ENCODE measurements at regions not wholly inside any gene's neighbourhood (a gene's known extent, or its start where the extent isn't known, plus 50 kb on each side); places are given as distances from the start of the nearest gene placed in this dataset.

DNA sequence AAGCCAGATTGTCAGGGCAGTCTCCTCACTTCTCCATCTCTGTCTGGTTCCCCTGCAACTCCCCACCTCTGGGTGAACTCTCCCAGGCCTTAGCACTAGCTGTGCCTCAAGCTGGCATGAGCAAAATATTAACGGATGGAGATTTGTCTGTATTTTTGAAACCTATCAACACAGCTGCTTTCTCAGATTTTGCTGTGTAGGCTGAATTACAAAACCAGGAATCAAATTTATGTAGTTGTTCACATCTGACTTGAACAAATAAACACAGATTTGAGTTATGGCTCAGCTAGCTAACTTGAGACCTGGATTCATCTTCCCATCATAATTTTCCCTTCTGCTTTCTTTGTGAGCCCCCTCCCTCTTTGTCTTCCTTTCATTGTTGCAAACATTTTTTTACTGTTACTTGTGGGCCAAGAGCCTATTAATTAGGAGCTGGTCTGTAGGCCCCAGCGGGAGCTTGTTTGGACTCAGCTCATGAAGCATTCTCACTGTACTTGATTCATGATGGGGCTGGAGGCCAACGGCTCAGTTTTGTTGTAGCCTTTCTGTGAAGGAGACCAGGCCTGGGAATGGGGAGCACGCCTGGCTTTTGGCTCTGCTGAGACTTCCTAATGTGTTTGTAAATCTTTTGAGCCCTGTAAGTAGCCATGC lies 164.1 kb upstream of the GATA6 start:
- no peak for TF ChIP-seq JUND (IDR thresholded peaks at IDR 0.05; ENCODE audit: low read depth)
- in situ Hi-C loops (cut with HindIII; ENCODE audit: low pct_unique_long_range_greater_than_20kb, low sequenced_read_pairs), result no loop called here
- no peak for DNase-seq (ENCODE audit: low read depth in 1 of 2, low spot score in 1 of 2)

DNA sequence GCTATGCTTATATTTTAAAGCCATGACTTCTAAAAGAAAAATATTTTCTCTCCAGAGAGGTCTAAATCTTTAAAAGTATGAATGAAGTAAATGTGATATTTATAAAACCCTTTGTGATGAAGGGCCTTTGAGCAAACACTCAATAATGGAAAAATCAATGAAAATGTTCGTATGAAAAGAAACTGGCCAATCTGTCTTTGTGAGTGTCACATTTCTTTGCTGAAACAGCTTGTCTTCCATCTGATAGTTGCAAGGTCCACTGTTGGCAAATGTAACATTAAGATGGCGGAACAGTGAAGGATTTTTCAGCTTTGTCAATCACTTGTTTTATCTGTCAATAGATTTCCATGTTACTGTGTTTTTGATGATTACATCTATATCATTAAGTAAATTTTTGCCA lies 162.9 kb upstream of the GATA6 start:
- no peak for DNase-seq (ENCODE audit: low read depth in 1 of 2, low spot score in 1 of 2)
- no peak for TF ChIP-seq JUND (IDR thresholded peaks at IDR 0.05; ENCODE audit: low read depth)
- in situ Hi-C loops (cut with HindIII; ENCODE audit: low pct_unique_long_range_greater_than_20kb, low sequenced_read_pairs), result no loop called here

DNA sequence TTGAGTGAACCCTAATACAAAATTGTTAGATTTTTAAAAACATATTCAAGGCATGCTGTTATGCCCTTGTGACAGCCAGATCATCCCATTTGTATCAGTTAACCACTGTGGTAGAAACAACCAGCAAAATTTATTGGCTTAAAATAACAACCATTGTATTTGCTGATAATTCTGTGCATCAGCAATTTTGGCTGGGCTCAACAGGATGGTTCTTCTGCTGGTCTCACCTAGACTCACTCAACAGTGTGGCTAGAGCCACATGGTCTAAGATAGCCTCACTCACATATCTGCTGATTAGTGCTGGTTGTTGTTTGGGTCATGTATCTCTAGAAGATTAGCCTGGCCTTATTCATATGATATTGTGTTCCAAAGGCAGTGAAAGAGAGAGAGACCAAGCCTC lies 160.1 kb upstream of the GATA6 start:
- DNase-seq (ENCODE audit: low read depth in 1 of 2, low spot score in 1 of 2), result no peak
- in situ Hi-C loops (cut with HindIII; ENCODE audit: low pct_unique_long_range_greater_than_20kb, low sequenced_read_pairs), result no loop called here
- TF ChIP-seq JUND (IDR thresholded peaks at IDR 0.05; ENCODE audit: low read depth), result no peak

DNA sequence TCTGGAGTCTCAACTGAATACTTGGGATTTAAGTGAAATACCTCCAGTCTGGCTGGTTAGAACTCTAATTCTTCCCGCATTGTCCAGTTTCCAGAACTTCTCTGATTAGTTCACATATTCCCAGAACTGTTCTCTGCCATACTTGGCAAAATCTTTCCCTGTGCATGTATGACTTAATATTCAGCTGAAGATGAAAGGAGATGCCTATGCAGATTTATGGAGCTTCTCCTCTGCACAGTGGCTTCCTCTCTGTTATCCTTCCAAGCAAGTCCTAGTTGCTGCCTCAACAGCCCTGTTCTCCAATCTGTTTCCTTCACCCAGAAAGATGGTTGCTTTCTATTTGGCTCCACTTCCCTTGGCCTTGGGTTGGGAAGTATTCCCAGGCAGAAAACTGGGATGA lies 155.4 kb upstream of the GATA6 start:
- DNase-seq (ENCODE audit: low read depth in 1 of 2, low spot score in 1 of 2), result no peak
- in situ Hi-C loops (cut with HindIII; ENCODE audit: low pct_unique_long_range_greater_than_20kb, low sequenced_read_pairs), result no loop called here
- no peak for TF ChIP-seq JUND (IDR thresholded peaks at IDR 0.05; ENCODE audit: low read depth)

DNA sequence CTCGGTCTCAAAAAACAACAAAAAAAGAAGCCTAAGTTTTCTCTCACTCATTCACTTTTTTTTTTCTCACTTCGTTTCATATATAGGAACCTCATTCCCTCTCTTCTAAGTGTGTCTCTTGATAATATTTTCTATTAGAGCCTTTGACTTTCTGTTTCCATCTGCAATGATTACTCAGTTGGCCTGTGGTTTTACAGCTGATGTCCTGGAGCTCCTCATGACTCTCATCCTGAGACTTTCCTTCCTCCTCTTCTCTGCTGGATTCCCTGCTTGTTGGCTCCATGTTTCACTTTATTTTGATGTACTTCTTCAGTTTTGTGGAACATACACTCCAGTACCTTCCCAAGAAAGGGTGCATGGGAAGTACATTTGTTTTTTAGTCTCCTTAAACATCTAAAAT lies 154.2 kb upstream of the GATA6 start:
- no peak for DNase-seq (ENCODE audit: low read depth in 1 of 2, low spot score in 1 of 2)
- TF ChIP-seq JUND (IDR thresholded peaks at IDR 0.05; ENCODE audit: low read depth), result no peak
- in situ Hi-C loops (cut with HindIII; ENCODE audit: low pct_unique_long_range_greater_than_20kb, low sequenced_read_pairs), result no loop called here

DNA sequence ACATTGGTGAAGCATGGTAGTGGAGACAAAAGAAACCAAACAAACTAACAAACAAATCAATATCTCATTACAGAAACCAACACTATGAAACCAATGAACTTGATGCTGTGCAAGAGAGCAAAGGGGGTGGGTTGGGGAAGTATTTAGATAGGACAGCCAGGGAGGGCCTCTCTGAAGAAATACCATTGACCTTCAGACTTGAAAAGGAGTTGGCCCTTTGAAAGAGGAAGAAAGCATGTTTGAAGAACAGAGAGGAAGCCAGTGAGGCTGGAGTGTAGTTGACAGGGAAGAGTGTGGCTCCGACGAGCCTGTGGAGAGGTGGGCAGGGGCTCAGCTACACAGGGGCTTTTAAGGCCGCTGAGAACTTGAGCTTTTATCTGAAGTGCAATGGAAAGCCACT lies 151.0 kb upstream of the GATA6 start:
- TF ChIP-seq JUND (IDR thresholded peaks at IDR 0.05; ENCODE audit: low read depth), result no peak

DNA sequence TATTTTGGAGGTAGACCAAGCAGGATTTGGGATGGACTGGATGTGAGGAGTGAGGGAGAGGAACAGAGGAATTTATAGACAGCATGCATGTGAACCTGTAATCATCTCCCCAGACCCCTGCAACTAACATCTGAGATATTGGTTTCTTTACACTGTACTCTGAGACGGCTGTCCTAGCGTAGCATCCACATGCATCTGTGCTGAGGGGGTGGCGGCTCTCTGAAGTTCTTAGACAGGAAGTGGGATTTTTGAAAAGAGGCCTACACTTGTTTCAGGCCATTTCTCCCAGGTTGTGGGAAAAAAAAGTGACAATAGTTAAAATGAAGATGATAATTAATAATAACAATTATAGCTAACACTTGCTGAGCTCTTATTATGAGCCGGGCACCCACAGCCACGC lies 150.2 kb upstream of the GATA6 start:
- in situ Hi-C loops (cut with HindIII; ENCODE audit: low pct_unique_long_range_greater_than_20kb, low sequenced_read_pairs), result no loop called here
- no peak for DNase-seq (ENCODE audit: low read depth in 1 of 2, low spot score in 1 of 2)
- TF ChIP-seq JUND (IDR thresholded peaks at IDR 0.05; ENCODE audit: low read depth), result no peak

More for the DNA sequence above, 151.0 kb upstream of the GATA6 start:
- no peak for DNase-seq (ENCODE audit: low read depth in 1 of 2, low spot score in 1 of 2)
- in situ Hi-C loops (cut with HindIII; ENCODE audit: low pct_unique_long_range_greater_than_20kb, low sequenced_read_pairs), result no loop called here

DNA sequence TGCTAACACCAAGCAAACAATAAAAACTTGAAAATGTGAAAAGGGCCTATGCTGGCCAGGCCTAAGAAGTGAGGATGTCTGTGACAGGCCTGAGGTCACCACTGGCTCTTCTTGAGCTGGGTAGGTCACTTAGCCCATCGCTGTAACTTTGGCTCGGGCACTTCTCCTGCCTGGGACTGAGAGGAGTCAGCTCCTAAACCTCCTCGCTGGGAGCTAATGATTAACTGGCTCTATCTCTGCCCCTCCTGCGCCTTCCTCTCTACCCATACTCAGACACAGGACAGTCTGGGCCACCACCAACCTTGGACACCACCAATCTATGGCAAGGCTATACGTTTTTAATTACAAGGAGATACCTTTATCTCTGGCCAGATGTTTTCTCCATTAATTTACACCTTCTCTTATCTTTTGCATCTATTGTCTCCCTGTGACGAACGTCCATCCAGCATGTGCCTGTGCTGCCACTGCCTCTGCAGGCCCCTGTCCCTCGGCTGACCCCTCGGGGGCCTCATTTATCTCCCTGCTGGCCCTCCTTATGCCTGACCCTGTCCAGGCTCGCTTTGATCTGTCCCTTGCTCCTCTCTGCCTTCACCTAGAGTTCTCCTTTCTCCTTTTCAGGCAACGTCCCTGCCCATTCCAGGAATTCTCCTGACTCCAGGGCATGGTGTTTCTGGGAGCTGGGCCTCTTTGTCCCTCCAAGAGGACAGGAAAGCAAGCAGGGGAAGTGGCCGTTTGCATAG lies 149.1 kb upstream of the GATA6 start:
- no peak for TF ChIP-seq JUND (IDR thresholded peaks at IDR 0.05; ENCODE audit: low read depth)
- in situ Hi-C loops (cut with HindIII; ENCODE audit: low pct_unique_long_range_greater_than_20kb, low sequenced_read_pairs), result no loop called here

DNA sequence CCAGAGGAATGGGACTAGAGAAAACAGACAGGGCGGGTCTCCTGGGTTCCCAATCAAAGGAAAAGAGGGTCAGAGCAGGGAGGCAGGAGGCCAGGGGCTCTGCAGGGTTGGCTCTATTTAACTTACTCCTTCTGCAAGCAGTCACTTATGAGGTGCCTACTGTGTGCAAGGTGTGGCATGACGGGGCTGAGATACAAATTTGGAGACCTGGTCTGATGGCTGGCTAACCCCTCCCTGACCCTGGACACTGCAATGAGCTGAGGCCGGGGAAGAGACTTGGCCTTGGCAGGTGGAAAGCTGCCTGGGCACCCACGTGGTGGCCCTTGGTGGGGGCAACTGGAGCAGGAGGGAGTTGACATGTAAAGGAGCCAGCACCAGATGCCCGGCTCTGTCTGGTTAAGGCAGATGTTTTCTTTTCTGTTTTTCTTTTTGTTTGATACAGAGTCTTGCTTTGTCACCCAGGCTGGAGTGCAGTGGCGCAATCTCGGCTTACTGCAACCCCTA lies 148.5 kb upstream of the GATA6 start:
- no peak for TF ChIP-seq JUND (IDR thresholded peaks at IDR 0.05; ENCODE audit: low read depth)
- DNase-seq (ENCODE audit: low read depth in 1 of 2, low spot score in 1 of 2), result no peak
- in situ Hi-C loops (cut with HindIII; ENCODE audit: low pct_unique_long_range_greater_than_20kb, low sequenced_read_pairs), result no loop called here

More for the DNA sequence above, 149.1 kb upstream of the GATA6 start:
- DNase-seq (ENCODE audit: low read depth in 1 of 2, low spot score in 1 of 2), result no peak

DNA sequence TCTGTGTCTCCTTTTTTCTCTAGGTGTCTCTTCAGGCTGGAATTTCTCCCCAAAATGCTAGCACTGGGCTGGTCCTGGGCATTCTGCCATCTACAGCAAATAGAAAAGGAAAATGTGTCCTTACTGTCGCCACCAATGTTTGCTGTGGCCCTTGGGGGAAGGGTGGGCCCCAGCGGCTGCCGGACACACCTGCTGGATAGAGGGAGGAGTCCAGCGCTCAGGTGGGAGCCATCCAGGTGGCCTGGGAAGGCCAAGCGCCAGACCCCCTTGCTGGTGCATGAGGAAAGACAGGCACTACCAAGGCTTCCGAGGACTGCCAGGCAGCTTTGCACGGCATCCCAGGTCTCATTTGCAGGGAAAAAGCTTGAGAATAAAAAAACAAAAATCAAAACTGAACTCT lies 147.7 kb upstream of the GATA6 start:
- in situ Hi-C loops (cut with HindIII; ENCODE audit: low pct_unique_long_range_greater_than_20kb, low sequenced_read_pairs), result no loop called here

DNA sequence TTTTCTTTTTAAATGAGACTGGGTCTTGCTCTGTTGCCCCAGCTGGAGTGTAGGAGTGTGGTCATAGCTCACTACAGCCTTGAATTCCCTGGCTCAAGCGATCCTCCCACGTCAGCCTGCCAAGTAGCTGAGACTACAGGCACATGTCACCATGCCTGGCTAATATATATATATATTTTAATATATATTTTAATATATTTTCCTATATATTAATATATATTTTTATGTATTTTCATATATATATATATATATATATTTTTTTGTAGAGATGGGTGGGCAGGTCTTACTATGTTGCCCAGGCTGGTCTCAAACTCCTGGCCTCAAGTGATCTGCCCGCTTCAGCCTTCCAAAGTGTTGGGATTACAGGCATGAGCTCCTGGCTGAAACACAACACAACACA lies 144.5 kb upstream of the GATA6 start:
- DNase-seq (ENCODE audit: low read depth in 1 of 2, low spot score in 1 of 2), result no peak
- in situ Hi-C loops (cut with HindIII; ENCODE audit: low pct_unique_long_range_greater_than_20kb, low sequenced_read_pairs), result no loop called here
- no peak for TF ChIP-seq JUND (IDR thresholded peaks at IDR 0.05; ENCODE audit: low read depth)

More for the DNA sequence above, 147.7 kb upstream of the GATA6 start:
- DNase-seq (ENCODE audit: low read depth in 1 of 2, low spot score in 1 of 2), result no peak
- TF ChIP-seq JUND (IDR thresholded peaks at IDR 0.05; ENCODE audit: low read depth), result no peak

DNA sequence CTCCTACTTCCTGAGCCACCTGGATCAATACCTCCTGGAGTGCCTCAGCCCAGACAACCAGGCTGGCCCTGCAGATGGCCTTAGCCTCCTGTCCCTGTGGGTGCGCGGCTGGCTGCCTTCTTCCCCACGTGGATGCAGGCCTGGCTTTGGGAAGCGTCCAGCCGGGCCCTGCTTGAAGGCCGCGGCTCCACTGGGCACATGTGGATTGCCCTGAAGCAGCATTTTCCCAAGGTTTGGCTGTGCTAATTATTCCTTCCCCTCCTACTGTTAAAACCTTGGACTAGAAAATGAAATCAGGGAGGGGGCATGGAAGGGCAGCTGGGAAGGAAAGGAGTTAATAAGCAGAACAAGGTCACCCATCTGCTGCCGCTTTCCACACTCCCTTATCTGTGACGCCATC lies 143.0 kb upstream of the GATA6 start:
- in situ Hi-C loops (cut with HindIII; ENCODE audit: low pct_unique_long_range_greater_than_20kb, low sequenced_read_pairs), result no loop called here
- TF ChIP-seq JUND (IDR thresholded peaks at IDR 0.05; ENCODE audit: low read depth), result no peak
- no peak for DNase-seq (ENCODE audit: low read depth in 1 of 2, low spot score in 1 of 2)

DNA sequence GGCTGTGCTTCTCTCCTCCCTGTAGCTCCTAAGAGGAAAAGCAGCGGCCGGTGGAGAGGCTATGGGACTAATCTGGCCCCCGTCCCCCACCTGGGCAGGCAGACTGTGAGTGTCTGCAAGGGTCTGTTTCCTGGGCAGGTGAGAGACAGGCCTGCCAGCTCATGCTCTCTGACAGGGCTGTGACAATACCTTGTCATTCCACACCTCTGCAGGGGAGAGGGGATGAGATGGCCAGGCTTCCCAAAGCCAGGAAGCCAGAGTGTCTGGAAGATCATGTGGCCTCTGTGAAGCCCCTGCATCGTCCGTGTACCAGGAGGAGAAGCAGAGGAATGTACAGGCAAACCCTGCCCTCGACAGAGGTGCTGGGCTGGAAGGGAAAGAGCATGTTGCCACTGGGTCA lies 142.5 kb upstream of the GATA6 start:
- in situ Hi-C loops (cut with HindIII; ENCODE audit: low pct_unique_long_range_greater_than_20kb, low sequenced_read_pairs), result no loop called here
- DNase-seq (ENCODE audit: low read depth in 1 of 2, low spot score in 1 of 2), result no peak
- no peak for TF ChIP-seq JUND (IDR thresholded peaks at IDR 0.05; ENCODE audit: low read depth)
